PFSK-1 (cell line): ENCODE measurements at regions not wholly inside any gene's neighbourhood (a gene's known extent, or its start where the extent isn't known, plus 50 kb on each side); places are given as distances from the start of the nearest gene placed in this dataset.

Experiments used
- FOXP2 ChIP-seq: optimal IDR thresholded peaks from 2 replicates; pipeline ENCODE3; 2011; ENCODE audit warnings: borderline replicate concordance, control low read depth, inconsistent platforms; ENCODE audit not compliant: insufficient read depth; ENCODE audit errors: extremely low read length, extremely low read depth
- POLR2AphosphoS5 ChIP-seq: IDR thresholded peaks from 2 replicates; pipeline ENCODE4 v1.6.1; 2012; ENCODE audit warnings: low read depth, mild to moderate bottlenecking, control low read depth, low read length, moderate library complexity
- REST ChIP-seq, 2 experiments: IDR thresholded peaks; 2 replicates each; pipeline versions ENCODE4 v1.6.1 to v1.8.0; 2011 to 2012; ENCODE audit warnings: low read depth in 2 of 2, low read length in 2 of 2, control low read depth in 1 of 2, inconsistent platforms in 1 of 2, mild to moderate bottlenecking in 1 of 2, moderate library complexity in 1 of 2; ENCODE audit not compliant: insufficient read depth in 1 of 2
- TAF1 ChIP-seq: IDR thresholded peaks from 2 replicates; pipeline ENCODE4 v1.6.1; 2012; ENCODE audit warnings: low read length, control low read depth, borderline replicate concordance; ENCODE audit not compliant: insufficient read depth

DNA sequence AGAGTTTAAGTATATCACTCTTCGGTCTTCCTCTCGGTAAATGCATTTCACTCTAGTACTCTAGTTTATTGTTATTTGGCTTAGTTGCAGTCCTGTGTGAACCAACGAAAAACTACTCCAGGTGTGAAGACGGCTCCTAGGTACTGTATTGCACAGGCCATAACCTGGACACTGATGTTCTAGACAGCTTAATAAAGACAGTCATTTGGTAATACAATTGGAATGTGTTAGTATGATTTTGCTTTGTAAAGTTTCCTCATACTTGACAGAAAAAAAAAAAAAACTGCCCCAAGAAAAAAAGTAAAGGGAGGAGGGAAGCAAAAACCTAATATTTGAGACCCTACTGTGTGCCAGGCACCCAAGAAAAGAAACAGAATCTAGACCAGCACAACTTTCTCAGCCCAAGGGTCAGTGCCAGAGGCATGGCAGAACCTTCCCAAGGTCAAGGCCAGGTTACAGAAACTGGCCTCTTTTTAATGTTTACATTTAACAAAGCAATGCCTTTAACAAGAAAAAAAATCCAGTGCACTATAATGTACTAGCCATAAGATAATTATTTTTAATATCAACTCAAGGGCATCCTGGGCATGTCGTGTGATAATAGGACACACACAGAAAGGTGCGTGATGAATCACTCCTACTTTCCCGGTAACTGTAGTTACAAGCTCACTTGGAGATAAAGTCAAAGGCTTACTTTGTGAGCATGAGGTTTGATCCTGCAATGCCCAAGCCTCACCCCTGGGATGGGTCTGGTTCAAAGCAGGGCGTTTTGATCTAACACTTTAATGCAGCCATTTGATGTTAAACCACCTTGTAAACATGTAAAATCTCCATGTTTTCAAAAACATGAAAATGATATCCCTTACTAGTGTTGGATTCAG is 110.6 kb downstream of the BMP4 start:
- TF ChIP-seq POLR2AphosphoS5 (no peak), FOXP2 (no peak), REST (IDR thresholded peaks at IDR 0.05; ENCODE audit: insufficient read depth in 1 of 2, low read depth in 2 of 2, low read length in 2 of 2) (no peak), TAF1 (no peak)
